ENCODE measurements at regions not wholly inside any gene's neighbourhood (a gene's known extent, or its start where the extent isn't known, plus 50 kb on each side); places are given as distances from the start of the nearest gene placed in this dataset.

- no peak for DNase-seq
Measured at GRCh38 chr19:5235458-5236219, 105.0 kb downstream of the PTPRS start.

GRCh38 chr19:5234412-5234811, 106.2 kb downstream of the PTPRS start:
- DNase-seq = no peak

GRCh38 chr19:5232798-5233505, 107.7 kb downstream of the PTPRS start:
- DNase-seq = no peak

GRCh38 chr19:5231857-5232678, 108.5 kb downstream of the PTPRS start:
- no peak for DNase-seq

GRCh38 chr19:5230730-5231555, 109.7 kb downstream of the PTPRS start:
- no peak for DNase-seq

GRCh38 chr19:5229778-5230335, 110.8 kb downstream of the PTPRS start:
- DNase-seq = no peak

- no peak for DNase-seq
Measured at GRCh38 chr19:5228932-5229777, 111.5 kb downstream of the PTPRS start.

- DNase-seq = no peak
Measured at GRCh38 chr19:5228490-5228889, 112.1 kb downstream of the PTPRS start.

GRCh38 chr19:5225486-5226345, 114.9 kb downstream of the PTPRS start:
- DNase-seq = no peak

- no peak for DNase-seq
Measured at GRCh38 chr19:5224480-5224879, 116.1 kb downstream of the PTPRS start.

- DNase-seq = no peak
Measured at GRCh38 chr19:5222821-5223321, 117.7 kb downstream of the PTPRS start.

- no peak for DNase-seq
Measured at GRCh38 chr19:5222178-5222577, 118.4 kb downstream of the PTPRS start.

- no peak for DNase-seq
Measured at GRCh38 chr19:5220866-5221265, 119.7 kb downstream of the PTPRS start.

GRCh38 chr19:5220361-5220760, 120.3 kb downstream of the PTPRS start:
- no peak for DNase-seq

GRCh38 chr19:5219551-5220304, 120.9 kb downstream of the PTPRS start:
- no peak for DNase-seq

GRCh38 chr19:5218963-5219530, 121.6 kb downstream of the PTPRS start:
- DNase-seq = no peak

- no peak for DNase-seq
Measured at GRCh38 chr19:5218255-5218855, 122.3 kb downstream of the PTPRS start.

- DNase-seq = no peak
Measured at GRCh38 chr19:5217171-5217570, 123.4 kb downstream of the PTPRS start.
